ENCODE measurements at regions not wholly inside any gene's neighbourhood (a gene's known extent, or its start where the extent isn't known, plus 50 kb on each side); places are given as distances from the start of the nearest gene placed in this dataset.
"Not testable (repeated sequence)": the region's sequence is repeated elsewhere in the genome, so short reads cannot be mapped to it uniquely, and the experiment has no call there.

DNA sequence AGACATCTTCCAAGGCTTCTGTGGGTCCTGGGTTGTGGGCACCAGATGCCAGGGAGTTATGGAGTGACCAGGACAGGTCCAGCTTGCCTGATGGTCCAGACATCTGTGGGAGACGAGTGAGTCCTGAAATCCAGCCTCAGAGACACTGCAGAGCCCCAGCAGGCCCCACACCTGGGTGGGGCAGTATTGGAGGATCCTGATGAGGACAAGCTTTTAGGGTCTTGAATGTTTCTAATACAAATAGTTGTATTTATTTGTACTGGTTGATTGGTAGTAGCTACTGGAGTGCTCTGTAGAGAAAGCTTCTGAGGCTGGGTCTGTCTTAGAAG lies 67.5 kb upstream of the PRR23C start:
- Histone ChIP-seq H4K20me1 (ENCODE audit: low read depth) (no peaks in the 10 kb centered on the region), H3K9ac (no peak overlapping the region), H3K4me2 (no peak overlapping the region), H2AFZ (replicated peaks) (peak overlapping the region; percentile 9), H3K9me3 (ENCODE audit: low read depth) (no peaks in the 10 kb centered on the region), H3K27ac (no peak overlapping the region), H3F3A (ENCODE audit: low read depth) (peaks cover 6% of the 10 kb centered on the region), H3K36me3 (no peaks in the 10 kb centered on the region), H3K4me1 (no peaks in the 10 kb centered on the region), H3K79me2 (ENCODE audit: low read depth) (no peaks in the 10 kb centered on the region), H3K27me3 (peaks cover 25% of the 10 kb centered on the region), H3K4me3 (no peak overlapping the region)
- H3K4me3 Mint-ChIP-seq: no peak overlapping the region
- H3K27me3 Mint-ChIP-seq (ENCODE audit: insufficient read depth, low read depth): peaks cover 5% of the 10 kb centered on the region
- H3K4me1 Mint-ChIP-seq: no peaks in the 10 kb centered on the region
- no peak overlapping the region for H3K27ac Mint-ChIP-seq
- DNase-seq (ENCODE audit: low spot score): no peak
- no peak for TF ChIP-seq EZH2 (IDR thresholded peaks at IDR 0.05)
- no peak for TF ChIP-seq EZH2phosphoT487 (IDR thresholded peaks at IDR 0.05)
- TF ChIP-seq, protein P1, sequence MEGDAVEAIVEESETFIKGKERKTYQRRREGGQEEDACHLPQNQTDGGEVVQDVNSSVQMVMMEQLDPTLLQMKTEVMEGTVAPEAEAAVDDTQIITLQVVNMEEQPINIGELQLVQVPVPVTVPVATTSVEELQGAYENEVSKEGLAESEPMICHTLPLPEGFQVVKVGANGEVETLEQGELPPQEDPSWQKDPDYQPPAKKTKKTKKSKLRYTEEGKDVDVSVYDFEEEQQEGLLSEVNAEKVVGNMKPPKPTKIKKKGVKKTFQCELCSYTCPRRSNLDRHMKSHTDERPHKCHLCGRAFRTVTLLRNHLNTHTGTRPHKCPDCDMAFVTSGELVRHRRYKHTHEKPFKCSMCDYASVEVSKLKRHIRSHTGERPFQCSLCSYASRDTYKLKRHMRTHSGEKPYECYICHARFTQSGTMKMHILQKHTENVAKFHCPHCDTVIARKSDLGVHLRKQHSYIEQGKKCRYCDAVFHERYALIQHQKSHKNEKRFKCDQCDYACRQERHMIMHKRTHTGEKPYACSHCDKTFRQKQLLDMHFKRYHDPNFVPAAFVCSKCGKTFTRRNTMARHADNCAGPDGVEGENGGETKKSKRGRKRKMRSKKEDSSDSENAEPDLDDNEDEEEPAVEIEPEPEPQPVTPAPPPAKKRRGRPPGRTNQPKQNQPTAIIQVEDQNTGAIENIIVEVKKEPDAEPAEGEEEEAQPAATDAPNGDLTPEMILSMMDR (IDR thresholded peaks at IDR 0.05): no peak
- no peaks in the 10 kb centered on the region for H3K9me3 Mint-ChIP-seq
- no peaks in the 10 kb centered on the region for H3K36me3 Mint-ChIP-seq

DNA sequence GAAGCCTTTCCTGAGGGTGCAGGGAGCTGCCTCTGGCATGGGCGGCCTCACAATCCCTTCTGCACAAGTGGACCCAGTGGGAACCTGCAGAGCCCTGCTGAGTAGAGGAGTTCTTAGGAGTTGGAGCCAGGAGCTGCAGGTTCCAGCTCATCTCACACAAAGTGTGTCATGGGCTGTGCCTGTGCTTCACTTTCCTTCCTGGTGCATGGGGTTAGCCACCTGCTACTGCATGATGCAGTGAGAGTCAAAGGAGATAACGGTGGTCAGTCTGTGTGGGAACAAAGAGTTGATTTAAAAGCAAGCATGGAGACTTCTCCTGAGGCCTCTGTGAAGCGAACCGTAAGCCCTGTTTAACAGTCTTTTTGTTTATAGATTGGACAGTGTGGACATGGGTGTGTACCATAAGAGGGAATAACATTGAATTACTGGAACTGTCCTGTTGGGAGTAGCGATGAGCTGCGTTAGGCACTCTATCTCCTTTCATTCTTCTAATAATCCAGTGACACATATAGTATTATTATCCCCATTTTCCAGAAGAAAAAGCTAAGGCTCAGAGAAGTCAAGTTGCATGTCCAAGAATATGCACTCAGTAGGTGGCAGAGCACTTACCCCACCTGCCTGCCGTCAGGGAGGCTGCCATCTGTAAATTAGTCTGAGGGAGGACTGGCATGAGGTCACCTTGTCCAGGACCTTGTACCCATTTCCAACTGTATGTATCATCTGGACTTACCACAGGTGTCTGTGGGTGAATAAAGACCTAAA lies 68.7 kb upstream of the PRR23C start:
- no peaks in the 10 kb centered on the region for H3K36me3 Mint-ChIP-seq
- Histone ChIP-seq H3K9ac (no peak overlapping the region), H3F3A (ENCODE audit: low read depth) (peaks cover 6% of the 10 kb centered on the region), H4K20me1 (ENCODE audit: low read depth) (no peaks in the 10 kb centered on the region), H3K4me3 (no peak overlapping the region), H3K79me2 (ENCODE audit: low read depth) (no peaks in the 10 kb centered on the region), H3K27ac (no peak overlapping the region), H3K4me1 (no peaks in the 10 kb centered on the region), H3K9me3 (ENCODE audit: low read depth) (no peaks in the 10 kb centered on the region), H3K27me3 (peaks cover 25% of the 10 kb centered on the region), H2AFZ (replicated peaks) (no peak overlapping the region), H3K36me3 (no peaks in the 10 kb centered on the region), H3K4me2 (no peak overlapping the region)
- DNase-seq (ENCODE audit: low spot score): no peak
- H3K4me1 Mint-ChIP-seq: peaks cover 4% of the 10 kb centered on the region
- H3K4me3 Mint-ChIP-seq: no peak overlapping the region
- TF ChIP-seq, protein P1 (IDR thresholded peaks at IDR 0.05): no peak
- TF ChIP-seq EZH2 (IDR thresholded peaks at IDR 0.05) (no peak), EZH2phosphoT487 (IDR thresholded peaks at IDR 0.05) (no peak)
- no peaks in the 10 kb centered on the region for H3K9me3 Mint-ChIP-seq
- H3K27me3 Mint-ChIP-seq (ENCODE audit: insufficient read depth, low read depth): peaks cover 5% of the 10 kb centered on the region
- H3K27ac Mint-ChIP-seq: no peak overlapping the region

DNA sequence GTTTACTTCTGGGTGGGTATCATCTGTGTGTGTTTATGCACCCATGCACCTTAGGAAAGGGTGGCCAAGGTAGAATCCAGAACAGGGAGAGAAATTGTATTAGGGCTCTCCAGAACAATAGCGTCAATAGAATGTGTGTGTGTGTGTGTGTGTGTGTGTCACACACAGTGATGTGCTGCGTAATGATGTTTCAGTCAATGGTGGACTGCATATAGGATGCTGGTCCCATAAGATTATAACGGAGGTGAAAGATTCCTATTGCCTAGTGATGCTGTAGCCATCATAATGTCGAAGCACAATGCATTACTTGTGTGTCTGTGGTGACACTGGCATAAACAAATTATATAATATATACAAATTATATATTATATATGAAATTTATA lies 69.3 kb upstream of the PRR23C start:
- no peak overlapping the region for H3K9ac ChIP-seq
- H3K27me3 Mint-ChIP-seq (ENCODE audit: insufficient read depth, low read depth): peaks cover 5% of the 10 kb centered on the region
- H3K9me3 Mint-ChIP-seq: no peaks in the 10 kb centered on the region
- H3K4me1 Mint-ChIP-seq: peaks cover 10% of the 10 kb centered on the region
- no peak overlapping the region for H3K4me3 ChIP-seq
- H3K27me3 ChIP-seq: peaks cover 25% of the 10 kb centered on the region
- no peaks in the 10 kb centered on the region for H3K79me2 ChIP-seq (ENCODE audit: low read depth)
- H3K36me3 Mint-ChIP-seq: no peaks in the 10 kb centered on the region
- no peak overlapping the region for H3K27ac Mint-ChIP-seq
- no peak overlapping the region for H3K27ac ChIP-seq
- H3K4me2 ChIP-seq: no peak overlapping the region
- no peak overlapping the region for H3K4me3 Mint-ChIP-seq
- no peaks in the 10 kb centered on the region for H3K4me1 ChIP-seq
- no peaks in the 10 kb centered on the region for H3K36me3 ChIP-seq
- no peaks in the 10 kb centered on the region for H3K9me3 ChIP-seq (ENCODE audit: low read depth)
- H4K20me1 ChIP-seq (ENCODE audit: low read depth): no peaks in the 10 kb centered on the region
- TF ChIP-seq EZH2phosphoT487 (IDR thresholded peaks at IDR 0.05): no peak
- TF ChIP-seq EZH2 (IDR thresholded peaks at IDR 0.05): no peak
- TF ChIP-seq, protein P1 (IDR thresholded peaks at IDR 0.05): no peak
- DNase-seq (ENCODE audit: low spot score): no peak
- no peak overlapping the region for H2AFZ ChIP-seq (replicated peaks)
- H3F3A ChIP-seq (ENCODE audit: low read depth): peaks cover 6% of the 10 kb centered on the region

DNA sequence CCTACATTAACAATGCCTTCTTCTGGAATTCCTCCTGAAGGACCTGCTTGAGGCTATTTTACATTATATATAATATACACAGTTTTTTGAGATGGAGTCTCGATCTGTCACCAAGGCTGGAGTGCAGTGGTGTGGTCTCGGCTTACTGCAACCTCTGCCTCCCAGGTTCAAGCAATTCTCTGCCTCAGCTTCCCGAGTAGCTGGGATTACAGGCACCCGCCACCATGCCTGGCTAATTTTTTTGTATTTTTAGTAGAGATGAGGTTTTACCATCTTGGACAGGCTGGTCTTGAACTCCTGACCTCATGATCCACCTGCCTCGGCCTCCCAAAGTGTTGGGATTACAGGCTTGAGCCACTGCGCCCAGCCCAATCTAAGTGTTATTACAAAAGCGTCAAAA lies 71.9 kb upstream of the PRR23C start:
- not testable (repeated sequence) for H3K27ac ChIP-seq; H3K79me2 ChIP-seq (ENCODE audit: low read depth); H3K4me3 Mint-ChIP-seq; H3K4me2 ChIP-seq; H3K36me3 Mint-ChIP-seq; H3K9me3 Mint-ChIP-seq; H3K27me3 Mint-ChIP-seq (ENCODE audit: insufficient read depth, low read depth); H3K4me3 ChIP-seq; DNase-seq (ENCODE audit: low spot score); H3K36me3 ChIP-seq; H3K9me3 ChIP-seq (ENCODE audit: low read depth); H2AFZ ChIP-seq (replicated peaks); H3F3A ChIP-seq (ENCODE audit: low read depth); H4K20me1 ChIP-seq (ENCODE audit: low read depth); H3K9ac ChIP-seq; H3K4me1 ChIP-seq; H3K27ac Mint-ChIP-seq
- peaks cover 29% of the 10 kb centered on the region for H3K4me1 Mint-ChIP-seq
- peaks cover 20% of the 10 kb centered on the region for H3K27me3 ChIP-seq

All from neural progenitor cell (in vitro differentiated cells).